Prostate gland (tissue), 2 donors: ENCODE measurements at regions not wholly inside any gene's neighbourhood (a gene's known extent, or its start where the extent isn't known, plus 50 kb on each side); places are given as distances from the start of the nearest gene placed in this dataset.

Source experiments
- POLR2A ChIP-seq: fragments of 450-650 bp; IDR thresholded peaks from one replicate; pipeline ENCODE4 v1.6.1; 2016; ENCODE audit warnings: antibody characterized with exemption, mild to moderate bottlenecking
- TF ChIP-seq, protein P1 (sequence below), 4 experiments: fragments of 200-600 bp in 2 of 4; fragments of 450-650 bp in 2 of 4; sonication (generic) in 2 of 4; IDR thresholded peaks; 1 replicate in 3 of 4; 2 replicates in 1 of 4; pipeline ENCODE4 v1.5.1; 2016 to 2019; ENCODE audit warnings: antibody characterized with exemption in 4 of 4, mild to moderate bottlenecking in 2 of 4, moderate library complexity in 2 of 4

DNA sequence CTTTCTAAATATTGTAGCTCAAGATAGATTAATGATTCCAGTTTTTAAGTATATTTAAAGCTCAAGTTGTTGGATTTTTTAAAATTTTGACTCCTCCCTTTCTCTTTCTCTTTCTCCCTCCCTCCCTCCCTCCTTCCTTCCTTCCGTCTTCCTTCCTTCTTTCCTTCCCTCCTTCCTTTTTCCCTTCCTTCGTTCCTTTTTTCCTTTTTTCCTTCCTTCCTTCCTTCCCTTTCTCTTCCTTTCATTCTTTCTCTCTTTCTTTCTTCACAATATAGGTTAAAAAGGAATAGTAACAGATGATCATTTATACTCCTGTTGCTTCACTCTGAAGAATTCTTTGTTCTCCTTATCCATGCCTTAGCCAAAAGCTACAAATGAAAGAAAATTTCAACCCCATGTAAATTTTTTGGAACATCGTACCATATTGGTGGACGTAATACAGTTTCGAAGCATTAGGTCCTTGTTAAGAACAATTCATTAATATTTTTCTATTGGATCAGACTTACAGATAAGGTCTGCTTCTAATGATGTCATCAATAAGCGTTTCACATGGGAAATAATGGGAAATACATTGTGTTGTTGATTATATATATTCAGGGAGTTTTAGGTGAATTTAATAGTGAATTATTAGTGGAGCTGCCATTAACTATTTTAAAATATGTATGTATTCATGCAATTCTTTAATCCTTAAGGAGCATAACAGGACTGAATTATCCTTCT is 139.6 kb upstream of the SLC35B3 start:
- TF ChIP-seq, protein P1, sequence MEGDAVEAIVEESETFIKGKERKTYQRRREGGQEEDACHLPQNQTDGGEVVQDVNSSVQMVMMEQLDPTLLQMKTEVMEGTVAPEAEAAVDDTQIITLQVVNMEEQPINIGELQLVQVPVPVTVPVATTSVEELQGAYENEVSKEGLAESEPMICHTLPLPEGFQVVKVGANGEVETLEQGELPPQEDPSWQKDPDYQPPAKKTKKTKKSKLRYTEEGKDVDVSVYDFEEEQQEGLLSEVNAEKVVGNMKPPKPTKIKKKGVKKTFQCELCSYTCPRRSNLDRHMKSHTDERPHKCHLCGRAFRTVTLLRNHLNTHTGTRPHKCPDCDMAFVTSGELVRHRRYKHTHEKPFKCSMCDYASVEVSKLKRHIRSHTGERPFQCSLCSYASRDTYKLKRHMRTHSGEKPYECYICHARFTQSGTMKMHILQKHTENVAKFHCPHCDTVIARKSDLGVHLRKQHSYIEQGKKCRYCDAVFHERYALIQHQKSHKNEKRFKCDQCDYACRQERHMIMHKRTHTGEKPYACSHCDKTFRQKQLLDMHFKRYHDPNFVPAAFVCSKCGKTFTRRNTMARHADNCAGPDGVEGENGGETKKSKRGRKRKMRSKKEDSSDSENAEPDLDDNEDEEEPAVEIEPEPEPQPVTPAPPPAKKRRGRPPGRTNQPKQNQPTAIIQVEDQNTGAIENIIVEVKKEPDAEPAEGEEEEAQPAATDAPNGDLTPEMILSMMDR (IDR thresholded peaks at IDR 0.05): no peak
- no peak for TF ChIP-seq POLR2A
